Aorta (tissue), 5 donors: ENCODE measurements at regions not wholly inside any gene's neighbourhood (a gene's known extent, or its start where the extent isn't known, plus 50 kb on each side); places are given as distances from the start of the nearest gene placed in this dataset.

Source experiments
- ATAC-seq: fragments of 200-7000 bp; cut with Tn5 transposase; one replicate; pipeline ENCODE4 v1.9.1; 2022; ENCODE audit warnings: moderate library complexity; ENCODE audit not compliant: low FRiP score
- DNase-seq, 2 donors: peaks; one replicate each; pipeline ENCODE4 v3.0.0-alpha.2; 2020
- H3K27ac ChIP-seq, 2 donors: one replicate each; pipeline ENCODE4 v1.5.1; 2013; ENCODE audit warnings: low read length in 2 of 2, mild to moderate bottlenecking in 2 of 2, moderate library complexity in 2 of 2, control low read depth in 1 of 2, inconsistent platforms in 1 of 2, low read depth in 1 of 2
- H3K27me3 ChIP-seq, 2 donors: one replicate each; pipeline ENCODE4 v1.6.1; 2013; ENCODE audit warnings: control low read depth in 1 of 2, low read length in 1 of 2, mild to moderate bottlenecking in 1 of 2, moderate library complexity in 1 of 2; ENCODE audit not compliant: insufficient read depth in 2 of 2, control insufficient read depth in 1 of 2
- H3K36me3 ChIP-seq, 2 donors: one replicate each; pipeline ENCODE4 v1.6.1; 2013; ENCODE audit warnings: control low read depth in 1 of 2, low read length in 1 of 2, mild to moderate bottlenecking in 1 of 2; ENCODE audit not compliant: insufficient read depth in 2 of 2, control insufficient read depth in 1 of 2
- H3K4me1 ChIP-seq, 2 donors: one replicate each; pipeline ENCODE4 v1.6.1; 2013; ENCODE audit warnings: low read length in 2 of 2, control low read depth in 1 of 2, mild to moderate bottlenecking in 1 of 2, moderate library complexity in 1 of 2; ENCODE audit not compliant: insufficient read depth in 2 of 2, control insufficient read depth in 1 of 2
- H3K4me3 ChIP-seq, 2 donors: one replicate each; pipeline ENCODE4 v1.5.1; 2013; ENCODE audit warnings: low read length in 2 of 2, control low read depth in 1 of 2, mild to moderate bottlenecking in 1 of 2
- H3K9me3 ChIP-seq: one replicate; pipeline ENCODE4 v1.6.1; 2013; ENCODE audit warnings: mild to moderate bottlenecking, low read length; ENCODE audit not compliant: control insufficient read depth
- WGBS, 2 donors: extraction: QIAGEN DNeasy Blood & Tissue Kit; methylation state at CpG; one replicate each; pipeline ENCODE4 v1.1.7; 2013; 5-methylcytosine and 5-hydroxymethylcytosine counted together
- intact Hi-C, 2 donors: fragments of 100-400 bp; cut with DNase I; formaldehyde crosslinking; loops; one replicate each; pipeline versions ENCODE4 v1.14.2 to v1.15.0; 2022
- donor health status: healthy with polysubstance abuse.
- donor health status: Bipolar disorder and iron deficiency.
- donor health status: DM: no; HTN: no; CAD: no.
- donor health status: DM: no; HTN: no; CAD: no.
- donor health status: DM: yes; HTN: yes; CAD: no.

- ATAC-seq, result no peak
Observed at GRCh38 chr10:130395248-130395936, 259.2 kb downstream of the GLRX3 start.

GRCh38 chr10:130396044-130396443 is 259.9 kb downstream of the GLRX3 start:
- Histone ChIP-seq H3K27ac (no peak overlapping the region), H3K27me3 (no peaks in the 10 kb centered on the region), H3K9me3 (peaks cover 2% of the 10 kb centered on the region), H3K4me1 (no peaks in the 10 kb centered on the region), H3K36me3 (no peaks in the 10 kb centered on the region), H3K4me3 (no peak overlapping the region)
- ATAC-seq (no peak), DNase-seq (no peak)
- intact Hi-C loops, result no loop called here
- WGBS, 2 donors, result 93 to 95% methylated on average over 5 of the region's 5 CpGs

More at GRCh38 chr10:130395248-130395936, 259.2 kb downstream of the GLRX3 start:
- intact Hi-C loops, result no loop called here
- Histone ChIP-seq H3K4me1 (no peaks in the 10 kb centered on the region), H3K36me3 (no peaks in the 10 kb centered on the region), H3K27ac (no peak overlapping the region), H3K9me3 (peaks cover 2% of the 10 kb centered on the region), H3K4me3 (no peak overlapping the region), H3K27me3 (no peaks in the 10 kb centered on the region)
- WGBS, 2 donors, result 72 to 81% methylated on average over 7 of the region's 7 CpGs
- DNase-seq, result no peak

GRCh38 chr10:130398090-130398994 is 262.2 kb downstream of the GLRX3 start:
- ATAC-seq (no peak), DNase-seq (no peak)
- Histone ChIP-seq H3K36me3 (no peaks in the 10 kb centered on the region), H3K27ac (no peak overlapping the region), H3K27me3 (no peaks in the 10 kb centered on the region), H3K4me3 (no peak overlapping the region), H3K9me3 (peaks cover 2% of the 10 kb centered on the region), H3K4me1 (no peaks in the 10 kb centered on the region)
- intact Hi-C loops, result no loop called here
- whole genome bisulfite sequencing, 2 donors, result 88 to 90% methylated on average over 15 of the region's 15 CpGs

GRCh38 chr10:130399425-130399950 is 263.3 kb downstream of the GLRX3 start:
- intact Hi-C loops, result no loop called here
- ATAC-seq, result no peak
- Histone ChIP-seq H3K36me3 (no peaks in the 10 kb centered on the region), H3K4me1 (no peaks in the 10 kb centered on the region), H3K4me3 (no peak overlapping the region), H3K27me3 (no peaks in the 10 kb centered on the region), H3K27ac (no peak overlapping the region), H3K9me3 (peaks cover 2% of the 10 kb centered on the region)
- DNase-seq, result no peak
- WGBS, 2 donors, result 82 to 85% methylated on average over 10 of the region's 10 CpGs

- DNase-seq (no peak), ATAC-seq (no peak)
- no peak overlapping the region for H3K27ac ChIP-seq
- H3K36me3 ChIP-seq, result no peaks in the 10 kb centered on the region
- 78 to 84% methylated on average over 5 of the region's 5 CpGs for WGBS, 2 donors
- H3K27me3 ChIP-seq, result no peaks in the 10 kb centered on the region
- peaks cover 2% of the 10 kb centered on the region for H3K9me3 ChIP-seq
- intact Hi-C loops, result no loop called here
- no peaks in the 10 kb centered on the region for H3K4me1 ChIP-seq
- no peak overlapping the region for H3K4me3 ChIP-seq
Observed at GRCh38 chr10:130400890-130401289, 264.7 kb downstream of the GLRX3 start.

DNA sequence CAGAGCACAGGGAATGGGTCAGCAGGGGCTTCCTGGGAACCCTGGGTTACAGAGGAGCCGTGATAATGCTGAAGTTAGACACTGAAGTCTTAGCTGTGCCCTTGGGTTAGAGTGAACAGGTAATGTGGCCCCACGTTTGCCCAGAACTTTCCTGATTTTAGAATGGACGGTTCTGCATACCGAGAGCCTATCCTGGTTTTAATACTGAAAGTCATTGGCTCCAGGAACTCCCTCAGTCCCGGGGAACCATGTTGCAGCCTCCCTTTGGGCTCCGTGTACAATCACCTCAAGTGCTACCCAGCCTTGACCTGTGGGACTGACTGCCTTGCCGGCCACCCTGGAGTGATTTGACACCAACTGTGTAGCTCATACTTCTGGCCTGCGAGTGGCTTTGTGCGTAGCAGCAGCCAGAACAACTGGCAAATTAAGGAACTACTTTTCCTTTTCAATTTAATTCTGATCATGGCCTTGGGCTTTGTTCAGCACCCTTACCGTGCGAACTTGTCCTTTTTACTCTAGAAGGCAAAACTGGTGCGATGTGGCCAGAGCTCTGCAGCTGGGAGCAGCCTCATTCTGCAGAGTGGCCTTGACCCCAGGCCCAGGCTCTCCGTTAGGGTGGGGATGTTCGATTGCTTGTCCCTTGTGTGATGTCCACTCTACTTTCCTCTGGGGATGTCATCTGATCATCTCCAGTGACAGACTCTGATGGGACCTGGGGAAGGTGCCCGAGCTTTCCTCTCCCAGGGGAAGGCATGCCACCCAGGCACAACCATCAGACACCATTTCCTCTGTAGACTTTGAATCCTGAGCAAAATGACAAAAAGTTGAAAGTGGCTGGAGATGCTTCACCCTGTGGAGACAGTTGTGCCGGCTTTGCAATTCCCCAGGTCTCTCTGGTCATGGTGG is 265.9 kb downstream of the GLRX3 start:
- Histone ChIP-seq H3K27me3 (no peaks in the 10 kb centered on the region), H3K9me3 (no peaks in the 10 kb centered on the region), H3K27ac (no peak overlapping the region), H3K4me1 (no peaks in the 10 kb centered on the region), H3K36me3 (no peaks in the 10 kb centered on the region), H3K4me3 (no peak overlapping the region)
- intact Hi-C loops, result no loop called here
- no peak for ATAC-seq
- WGBS, 2 donors, result 88 to 94% methylated on average over 16 of the region's 16 CpGs
- no peak for DNase-seq

DNA sequence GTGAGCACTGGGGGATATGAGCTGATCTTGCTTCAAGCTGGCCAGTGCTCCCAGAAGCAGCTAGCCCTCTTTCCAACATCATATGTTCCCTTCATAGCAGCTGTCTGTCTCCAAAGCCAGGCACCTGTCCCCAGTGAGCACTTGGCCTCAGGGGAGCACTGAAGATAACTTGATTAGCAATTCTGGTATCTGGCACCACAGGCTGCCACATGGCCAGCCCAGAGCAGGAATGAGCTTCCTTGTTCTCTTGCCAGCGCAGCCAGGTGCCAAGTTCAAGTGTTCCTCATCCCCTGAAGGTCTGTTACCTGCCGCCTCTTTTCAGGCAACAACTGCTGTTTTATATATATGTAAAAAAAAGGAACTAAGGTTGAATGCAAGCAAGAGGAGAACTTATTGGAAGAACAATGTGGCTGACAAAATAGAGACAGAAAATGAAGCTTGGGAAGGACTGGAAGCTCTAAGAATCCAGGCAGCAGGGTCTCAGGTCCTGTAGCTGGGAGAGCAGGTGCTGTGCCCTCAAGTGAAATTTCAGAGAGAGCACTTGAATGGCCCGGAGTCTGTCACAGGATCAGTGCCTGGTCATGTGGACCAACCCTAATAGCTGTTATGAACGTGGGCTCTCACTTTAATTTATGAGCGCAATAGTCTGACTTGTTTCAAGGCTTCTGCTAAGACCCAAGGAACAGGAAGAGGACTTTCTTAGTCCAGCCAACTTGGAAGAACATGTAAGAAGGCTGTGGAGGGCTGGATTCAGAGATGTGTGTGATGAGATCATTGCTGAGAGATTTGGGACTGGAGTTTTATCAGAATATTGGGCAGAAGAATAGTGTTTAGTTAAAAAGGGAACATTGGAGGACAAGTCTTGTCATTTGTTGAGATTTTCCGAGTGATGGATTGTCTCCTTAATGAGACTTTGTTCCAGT is 267.2 kb downstream of the GLRX3 start:
- 71 to 76% methylated on average over 6 of the region's 6 CpGs for WGBS, 2 donors
- Histone ChIP-seq H3K9me3 (no peaks in the 10 kb centered on the region), H3K27me3 (no peaks in the 10 kb centered on the region), H3K36me3 (no peaks in the 10 kb centered on the region), H3K4me3 (no peak overlapping the region), H3K4me1 (no peaks in the 10 kb centered on the region), H3K27ac (no peak overlapping the region)
- intact Hi-C loops, result no loop called here
- DNase-seq (no peak), ATAC-seq (no peak)
